ENCODE measurements at regions not wholly inside any gene's neighbourhood (a gene's known extent, or its start where the extent isn't known, plus 50 kb on each side); places are given as distances from the start of the nearest gene placed in this dataset.
A peak's percentile ranks its signal among the peaks of the same experiment; 100 is the strongest.

GRCh38 chr15:46280762-46281542 lies 646.1 kb downstream of the SQOR start:
- Histone ChIP-seq H4K20me1 (ENCODE audit: insufficient read depth, low read length) (no peaks in the 10 kb centered on the region), H3K79me2 (ENCODE audit: low read length) (no peaks in the 10 kb centered on the region), H3K27ac (ENCODE audit: low read length) (no peak overlapping the region), H3K36me3 (replicated peaks; ENCODE audit: insufficient read depth, low read length) (no peaks in the 10 kb centered on the region), H3K4me1 (ENCODE audit: low read length) (no peaks in the 10 kb centered on the region), H3K9me3 (replicated peaks; ENCODE audit: insufficient read depth, low read length) (no peaks in the 10 kb centered on the region), H3K4me3 (ENCODE audit: low read length) (no peak overlapping the region), H2AFZ (ENCODE audit: low read length) (no peak overlapping the region), H3K4me2 (ENCODE audit: low read depth, low read length) (no peak overlapping the region), H3K27me3 (replicated peaks; ENCODE audit: insufficient read depth, low read length) (no peaks in the 10 kb centered on the region), H3F3A (ENCODE audit: insufficient read depth, low read length) (no peaks in the 10 kb centered on the region), H3K9me2 (replicated peaks; ENCODE audit: insufficient read depth, low read length) (no peaks in the 10 kb centered on the region), H3K9ac (ENCODE audit: low read length) (no peak overlapping the region)
- TF ChIP-seq EZH2phosphoT487 (IDR thresholded peaks at IDR 0.05; ENCODE audit: low read length) (no peak), CTCF (IDR thresholded peaks at IDR 0.05; ENCODE audit: low read length) (peak; percentile 49)
- DNase-seq = peak; percentile 41

- peaks cover 25% of the 10 kb centered on the region for H3K4me1 ChIP-seq (ENCODE audit: low read length)
- no peaks in the 10 kb centered on the region for H3K36me3 ChIP-seq (replicated peaks; ENCODE audit: insufficient read depth, low read length)
- no peak overlapping the region for H3K4me3 ChIP-seq (ENCODE audit: low read length)
- H4K20me1 ChIP-seq (ENCODE audit: insufficient read depth, low read length) = no peaks in the 10 kb centered on the region
- H2AFZ ChIP-seq (ENCODE audit: low read length) = no peak overlapping the region
- H3F3A ChIP-seq (ENCODE audit: insufficient read depth, low read length) = peaks cover 4% of the 10 kb centered on the region; the same call in 1 of the 2 replicates
- DNase-seq = no peak
- no peaks in the 10 kb centered on the region for H3K9me2 ChIP-seq (replicated peaks; ENCODE audit: insufficient read depth, low read length)
- TF ChIP-seq CTCF (IDR thresholded peaks at IDR 0.05; ENCODE audit: low read length) = no peak
- no peaks in the 10 kb centered on the region for H3K79me2 ChIP-seq (ENCODE audit: low read length)
- no peak overlapping the region for H3K9ac ChIP-seq (ENCODE audit: low read length)
- H3K27ac ChIP-seq (ENCODE audit: low read length) = no peak overlapping the region
- no peaks in the 10 kb centered on the region for H3K27me3 ChIP-seq (replicated peaks; ENCODE audit: insufficient read depth, low read length)
- no peak overlapping the region for H3K4me2 ChIP-seq (ENCODE audit: low read depth, low read length)
- H3K9me3 ChIP-seq (replicated peaks; ENCODE audit: insufficient read depth, low read length) = no peaks in the 10 kb centered on the region
Measured at GRCh38 chr15:46293550-46293949, 658.7 kb downstream of the SQOR start.

GRCh38 chr15:46296002-46296401 lies 661.2 kb downstream of the SQOR start:
- Histone ChIP-seq H3K9me2 (replicated peaks; ENCODE audit: insufficient read depth, low read length) (no peaks in the 10 kb centered on the region), H3K79me2 (ENCODE audit: low read length) (no peaks in the 10 kb centered on the region), H3K9ac (ENCODE audit: low read length) (no peak overlapping the region), H3K27ac (ENCODE audit: low read length) (no peak overlapping the region), H3F3A (ENCODE audit: insufficient read depth, low read length) (peaks cover 4% of the 10 kb centered on the region; the same call in 1 of the 2 replicates), H3K36me3 (replicated peaks; ENCODE audit: insufficient read depth, low read length) (no peaks in the 10 kb centered on the region), H3K4me1 (ENCODE audit: low read length) (peaks cover 29% of the 10 kb centered on the region), H3K4me3 (ENCODE audit: low read length) (no peak overlapping the region), H2AFZ (ENCODE audit: low read length) (no peak overlapping the region), H3K27me3 (replicated peaks; ENCODE audit: insufficient read depth, low read length) (no peaks in the 10 kb centered on the region), H3K4me2 (ENCODE audit: low read depth, low read length) (no peak overlapping the region), H4K20me1 (ENCODE audit: insufficient read depth, low read length) (no peaks in the 10 kb centered on the region), H3K9me3 (replicated peaks; ENCODE audit: insufficient read depth, low read length) (no peaks in the 10 kb centered on the region)
- DNase-seq = no peak
- TF ChIP-seq EZH2phosphoT487 (IDR thresholded peaks at IDR 0.05; ENCODE audit: low read length) = no peak
- TF ChIP-seq EZH2 (optimal IDR thresholded peaks at IDR 0.05; ENCODE audit: low read depth, low read length) = no peak
- no peak for TF ChIP-seq CTCF (IDR thresholded peaks at IDR 0.05; ENCODE audit: low read length)

Data from MM.1S (cell line).